Mesothelial cell of epicardium (in vitro differentiated cells): ENCODE measurements at regions not wholly inside any gene's neighbourhood (a gene's known extent, or its start where the extent isn't known, plus 50 kb on each side); places are given as distances from the start of the nearest gene placed in this dataset.

Experiments
- DNase-seq, 2 experiments: peaks; one replicate each; pipeline ENCODE4 v3.0.0; 2021; ENCODE audit warnings: low spot score in 2 of 2; ENCODE audit not compliant: unreplicated experiment in 2 of 2
- H3K27ac Mint-ChIP-seq: 2 replicates; pipeline ENCODE4 v1.8.0; 2021; ENCODE audit warnings: mixed read lengths
- H3K27me3 Mint-ChIP-seq: 2 replicates; pipeline ENCODE4 v1.8.0; 2021; ENCODE audit warnings: low read depth, mixed read lengths
- H3K36me3 Mint-ChIP-seq: 2 replicates; pipeline ENCODE4 v1.8.0; 2021; ENCODE audit warnings: mixed read lengths
- H3K4me1 Mint-ChIP-seq: 2 replicates; pipeline ENCODE4 v1.8.0; 2021; ENCODE audit warnings: mixed read lengths
- H3K4me3 Mint-ChIP-seq: 2 replicates; pipeline ENCODE4 v1.8.0; 2021; ENCODE audit warnings: mild to moderate bottlenecking, moderate library complexity, mixed read lengths
- H3K9me3 Mint-ChIP-seq: 2 replicates; pipeline ENCODE4 v1.8.0; 2021; ENCODE audit warnings: mixed read lengths
- TF ChIP-seq, protein P1 (sequence below): fragments of 200-600 bp; sonication (generic); IDR thresholded peaks from one replicate; pipeline ENCODE4 v1.5.0; 2021; ENCODE audit warnings: antibody characterized with exemption; ENCODE audit not compliant: unreplicated experiment

DNA sequence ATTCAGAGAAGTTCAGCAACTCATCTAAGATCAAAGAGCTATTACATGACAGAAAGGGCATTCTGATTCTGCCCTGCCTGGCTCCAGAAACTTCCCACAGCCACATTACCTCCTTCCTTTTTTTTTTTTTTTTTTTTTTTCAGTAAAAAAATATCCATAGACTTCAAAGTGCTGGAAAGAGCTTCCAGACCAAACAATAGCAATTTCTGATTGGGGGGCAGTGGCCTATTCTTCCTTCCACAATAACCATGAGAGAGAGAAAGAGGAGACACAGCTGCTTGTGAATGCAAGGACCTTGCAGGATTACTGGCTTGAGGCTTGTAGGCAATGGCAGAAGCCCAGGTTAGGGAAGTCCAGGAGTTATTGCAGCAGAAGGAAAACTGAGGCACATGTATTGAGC lies 151.0 kb upstream of the TOX3 start:
- Mint-ChIP-seq H3K4me3 (no peak overlapping the region), H3K27me3 (peaks cover 8% of the 10 kb centered on the region)

DNA sequence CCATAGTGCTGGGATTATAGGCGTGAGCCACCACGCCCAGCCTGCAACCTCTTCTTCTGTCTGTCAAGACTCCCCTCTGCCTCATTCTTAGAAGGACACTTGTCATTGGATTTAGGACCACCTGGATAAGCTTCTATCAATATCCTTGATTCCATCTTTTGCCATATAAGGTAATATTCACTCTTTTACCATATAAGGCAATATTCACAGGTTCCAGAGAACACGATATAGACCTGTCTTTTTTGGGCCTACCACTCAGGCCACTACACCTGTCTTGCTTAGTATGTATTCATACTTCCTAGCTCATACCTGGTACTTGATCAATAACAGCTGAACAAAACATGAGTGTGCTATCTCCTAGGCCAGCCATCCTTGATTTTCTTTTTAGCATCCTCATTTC lies 149.2 kb upstream of the TOX3 start:
- TF ChIP-seq, protein P1, sequence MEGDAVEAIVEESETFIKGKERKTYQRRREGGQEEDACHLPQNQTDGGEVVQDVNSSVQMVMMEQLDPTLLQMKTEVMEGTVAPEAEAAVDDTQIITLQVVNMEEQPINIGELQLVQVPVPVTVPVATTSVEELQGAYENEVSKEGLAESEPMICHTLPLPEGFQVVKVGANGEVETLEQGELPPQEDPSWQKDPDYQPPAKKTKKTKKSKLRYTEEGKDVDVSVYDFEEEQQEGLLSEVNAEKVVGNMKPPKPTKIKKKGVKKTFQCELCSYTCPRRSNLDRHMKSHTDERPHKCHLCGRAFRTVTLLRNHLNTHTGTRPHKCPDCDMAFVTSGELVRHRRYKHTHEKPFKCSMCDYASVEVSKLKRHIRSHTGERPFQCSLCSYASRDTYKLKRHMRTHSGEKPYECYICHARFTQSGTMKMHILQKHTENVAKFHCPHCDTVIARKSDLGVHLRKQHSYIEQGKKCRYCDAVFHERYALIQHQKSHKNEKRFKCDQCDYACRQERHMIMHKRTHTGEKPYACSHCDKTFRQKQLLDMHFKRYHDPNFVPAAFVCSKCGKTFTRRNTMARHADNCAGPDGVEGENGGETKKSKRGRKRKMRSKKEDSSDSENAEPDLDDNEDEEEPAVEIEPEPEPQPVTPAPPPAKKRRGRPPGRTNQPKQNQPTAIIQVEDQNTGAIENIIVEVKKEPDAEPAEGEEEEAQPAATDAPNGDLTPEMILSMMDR, result no peak
- H3K4me3 Mint-ChIP-seq, result no peak overlapping the region
- peaks cover 32% of the 10 kb centered on the region for H3K9me3 Mint-ChIP-seq
- H3K27ac Mint-ChIP-seq, result no peak overlapping the region
- H3K27me3 Mint-ChIP-seq, result peaks cover 2% of the 10 kb centered on the region
- DNase-seq, result no peak
- H3K4me1 Mint-ChIP-seq, result no peaks in the 10 kb centered on the region
- H3K36me3 Mint-ChIP-seq, result no peaks in the 10 kb centered on the region

More for the DNA sequence above, 151.0 kb upstream of the TOX3 start:
- H3K4me1 Mint-ChIP-seq, result no peaks in the 10 kb centered on the region
- no peak for DNase-seq
- no peak overlapping the region for H3K27ac Mint-ChIP-seq
- TF ChIP-seq, protein P1, result no peak
- H3K9me3 Mint-ChIP-seq, result peaks cover 21% of the 10 kb centered on the region
- no peaks in the 10 kb centered on the region for H3K36me3 Mint-ChIP-seq

DNA sequence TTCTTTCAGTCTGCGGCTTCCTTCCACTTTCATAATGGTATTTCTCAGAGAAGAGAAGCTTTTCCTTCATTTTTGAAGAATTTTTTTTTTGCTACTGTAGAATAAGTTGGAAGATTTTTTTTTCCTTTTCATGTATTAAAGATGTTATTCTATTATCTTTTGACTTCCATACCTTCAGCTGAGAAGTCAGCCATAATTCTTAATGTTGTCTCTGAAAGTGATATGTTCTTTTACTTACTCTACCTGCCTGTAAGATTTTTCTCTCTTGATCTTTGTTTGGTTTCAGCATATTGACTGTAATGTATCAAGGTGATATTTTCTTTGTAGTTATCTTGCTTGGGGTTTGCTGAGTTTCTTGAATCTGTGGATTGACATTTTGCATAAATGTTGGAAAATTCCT lies 143.5 kb upstream of the TOX3 start:
- Mint-ChIP-seq H3K36me3 (peaks cover 2% of the 10 kb centered on the region), H3K9me3 (peaks cover 40% of the 10 kb centered on the region), H3K27me3 (peaks cover 2% of the 10 kb centered on the region), H3K27ac (no peak overlapping the region), H3K4me3 (no peak overlapping the region), H3K4me1 (no peaks in the 10 kb centered on the region)
- TF ChIP-seq, protein P1, result no peak
- no peak for DNase-seq

DNA sequence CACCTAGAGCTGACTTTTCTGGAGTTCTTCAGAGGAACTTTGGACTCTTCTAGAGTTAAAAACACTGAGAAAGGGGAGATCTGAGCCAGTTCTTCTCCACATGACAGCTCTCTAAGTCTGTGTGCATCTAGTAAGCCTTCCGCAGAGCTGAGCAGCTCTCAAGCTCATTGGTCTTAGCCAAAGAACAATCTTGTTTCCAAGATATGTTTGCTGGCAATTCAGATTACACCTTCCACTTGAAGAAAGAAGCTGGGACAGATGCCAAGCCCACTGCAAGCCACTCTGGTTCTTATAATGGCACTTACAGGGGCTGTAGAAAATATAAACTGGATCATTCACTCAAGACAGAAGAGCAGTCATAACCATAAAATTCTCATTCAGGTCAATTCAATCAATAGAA lies 134.1 kb upstream of the TOX3 start:
- TF ChIP-seq, protein P1, result no peak
- no peak overlapping the region for H3K4me3 Mint-ChIP-seq
- DNase-seq, result no peak
- H3K36me3 Mint-ChIP-seq, result no peaks in the 10 kb centered on the region
- no peaks in the 10 kb centered on the region for H3K4me1 Mint-ChIP-seq
- peaks cover 8% of the 10 kb centered on the region for H3K9me3 Mint-ChIP-seq
- H3K27ac Mint-ChIP-seq, result no peak overlapping the region
- peaks cover 10% of the 10 kb centered on the region for H3K27me3 Mint-ChIP-seq

DNA sequence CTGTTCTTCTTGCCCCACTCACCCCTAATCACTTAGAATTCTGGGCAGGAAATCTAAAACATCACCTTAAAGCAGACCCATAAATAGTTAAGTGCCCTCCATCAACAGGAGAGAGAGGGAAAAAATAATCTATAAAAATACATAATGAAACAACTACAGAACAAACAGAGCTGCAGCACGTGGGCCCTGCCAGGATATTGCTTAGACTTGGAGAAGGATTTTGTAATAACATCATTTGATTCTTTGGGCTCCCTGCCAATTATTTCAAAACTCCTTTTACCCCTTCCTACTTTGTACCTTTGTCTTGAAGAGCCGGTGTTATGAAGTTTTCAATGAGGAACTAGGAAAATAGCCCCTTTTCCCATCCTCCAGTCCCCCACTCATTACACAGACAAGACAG lies 130.6 kb upstream of the TOX3 start:
- Mint-ChIP-seq H3K4me3 (no peak overlapping the region), H3K27me3 (peaks cover 19% of the 10 kb centered on the region), H3K27ac (no peak overlapping the region), H3K36me3 (no peaks in the 10 kb centered on the region), H3K4me1 (no peaks in the 10 kb centered on the region), H3K9me3 (no peaks in the 10 kb centered on the region)
- DNase-seq, result no peak
- TF ChIP-seq, protein P1, result no peak

DNA sequence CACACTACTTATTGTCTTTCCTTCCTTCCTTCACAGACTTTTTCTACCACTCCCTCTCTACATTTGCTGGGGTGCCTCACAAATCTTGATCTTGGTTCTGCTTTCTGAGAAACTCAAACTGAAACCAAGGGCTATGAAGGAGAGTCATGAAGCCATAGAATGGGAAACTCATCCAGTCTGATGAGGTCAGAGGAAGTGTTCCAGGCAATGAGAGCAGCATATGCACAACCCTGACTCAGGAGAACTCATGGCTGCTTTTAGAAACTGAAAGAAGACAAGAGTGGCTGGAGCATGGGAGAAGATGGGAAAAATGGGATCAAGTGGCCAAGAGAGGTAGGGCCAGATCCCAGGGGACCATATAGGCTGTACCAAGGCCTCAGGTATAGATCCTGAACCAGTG lies 130.0 kb upstream of the TOX3 start:
- no peaks in the 10 kb centered on the region for H3K36me3 Mint-ChIP-seq
- DNase-seq, result no peak
- H3K27me3 Mint-ChIP-seq, result peaks cover 19% of the 10 kb centered on the region
- no peak overlapping the region for H3K27ac Mint-ChIP-seq
- no peak overlapping the region for H3K4me3 Mint-ChIP-seq
- no peaks in the 10 kb centered on the region for H3K9me3 Mint-ChIP-seq
- TF ChIP-seq, protein P1, result no peak
- no peaks in the 10 kb centered on the region for H3K4me1 Mint-ChIP-seq
